ENCODE measurements at regions not wholly inside any gene's neighbourhood (a gene's known extent, or its start where the extent isn't known, plus 50 kb on each side); places are given as distances from the start of the nearest gene placed in this dataset.

- DNase-seq: no peak
Measured at GRCh38 chr9:85249313-85249621, 492.5 kb downstream of the AGTPBP1 start.

GRCh38 chr9:85248514-85249312, 493.0 kb downstream of the AGTPBP1 start:
- DNase-seq: peak; percentile 77

DNA sequence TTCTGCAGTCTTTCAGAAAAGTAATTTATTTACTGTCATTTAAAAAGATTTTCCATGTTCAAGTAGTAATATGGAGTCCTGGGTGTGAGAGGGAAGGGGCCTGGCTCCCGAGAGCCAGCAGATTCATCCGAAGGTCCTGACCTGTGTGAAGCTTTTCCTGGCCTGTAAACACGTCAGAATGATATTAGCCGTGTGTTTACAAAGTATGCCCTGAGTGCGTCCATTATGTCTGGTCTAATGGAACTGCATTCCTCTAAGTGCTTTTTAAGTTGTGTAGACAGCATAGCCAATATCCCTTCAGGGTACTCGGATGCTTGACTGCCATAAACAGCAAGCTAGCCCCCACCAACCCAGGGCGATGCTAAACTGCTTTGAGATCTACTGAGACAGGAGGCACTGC, 495.2 kb downstream of the AGTPBP1 start:
- DNase-seq: no peak

DNA sequence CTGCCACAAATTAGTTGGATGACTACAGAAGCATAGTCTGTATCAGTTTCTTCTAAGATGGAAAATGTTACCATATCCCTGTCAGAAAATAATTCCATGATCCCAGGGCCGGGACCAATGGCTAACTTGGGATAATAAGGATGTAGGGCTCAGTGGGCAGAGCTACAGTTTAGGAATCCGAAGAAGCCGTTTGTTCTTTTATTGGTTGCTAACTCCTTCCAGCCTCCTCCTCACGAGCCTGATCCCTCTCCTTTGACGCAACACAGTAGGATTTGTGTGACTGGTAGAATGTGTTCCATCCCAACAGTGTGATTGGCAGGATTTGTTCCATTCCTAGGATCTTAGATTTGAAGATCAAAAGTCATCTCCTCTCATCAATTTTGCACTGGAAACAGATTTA, 496.9 kb downstream of the AGTPBP1 start:
- no peak for DNase-seq

DNA sequence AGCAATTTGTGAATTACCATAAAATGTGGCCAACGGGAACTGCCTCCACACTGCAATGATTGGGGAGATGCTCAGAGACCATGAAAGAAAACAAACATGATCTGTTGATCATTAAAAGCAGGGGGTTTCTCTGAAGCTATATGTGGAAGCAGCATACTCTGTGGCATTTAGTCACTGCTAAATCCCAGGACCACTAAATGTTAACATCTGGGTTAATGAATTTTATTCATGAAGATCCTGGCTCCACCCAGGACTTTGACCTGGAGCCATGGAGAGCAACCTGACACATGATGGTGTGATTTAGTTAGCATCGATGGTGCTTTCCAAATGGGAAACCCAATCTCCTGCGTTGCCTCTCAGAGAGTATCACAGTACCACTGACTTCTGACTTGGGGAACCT, 497.8 kb downstream of the AGTPBP1 start:
- DNase-seq: no peak

DNA sequence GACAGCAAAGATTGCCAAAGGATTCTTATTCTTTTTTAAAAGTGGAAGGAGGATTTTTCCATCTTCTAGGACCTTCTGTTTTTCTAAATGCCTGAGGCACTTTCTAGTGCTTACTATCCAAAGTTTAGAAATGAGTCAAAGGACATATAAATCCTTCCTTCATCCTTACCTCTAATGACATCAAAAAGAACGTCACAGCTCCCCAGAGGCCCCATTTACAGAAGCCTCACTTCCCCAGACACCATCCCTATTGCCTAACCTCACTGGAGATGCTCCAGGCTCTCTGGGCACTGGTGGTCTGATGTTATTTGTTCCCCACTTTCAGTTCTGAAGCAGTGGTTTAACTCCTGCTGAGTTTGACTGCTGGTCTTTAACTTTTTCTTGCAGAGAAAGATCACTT, 504.3 kb downstream of the AGTPBP1 start:
- peak; percentile 35 for DNase-seq

DNA sequence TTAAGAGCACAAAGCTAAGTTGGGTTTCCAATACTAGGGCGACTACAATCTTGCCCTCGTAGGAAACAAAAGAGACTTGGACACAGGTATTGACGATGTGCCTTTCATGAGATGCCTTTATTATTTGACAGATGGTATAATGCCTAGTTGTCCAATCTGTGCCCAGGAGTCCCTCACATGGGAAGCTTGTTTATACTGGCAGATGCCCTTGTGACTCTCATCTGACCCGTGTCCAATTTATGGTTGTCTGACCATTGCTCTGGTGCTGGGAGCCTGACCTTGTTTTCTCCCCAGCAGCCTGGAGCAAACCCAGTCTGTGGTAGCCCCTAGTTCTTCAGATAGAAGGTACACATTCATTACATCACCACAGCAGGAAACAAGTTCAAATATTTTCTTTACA, 511.7 kb downstream of the AGTPBP1 start:
- no peak for DNase-seq

GRCh38 chr9:85228111-85228855, 513.5 kb downstream of the AGTPBP1 start:
- peak; percentile 10 for DNase-seq

DNA sequence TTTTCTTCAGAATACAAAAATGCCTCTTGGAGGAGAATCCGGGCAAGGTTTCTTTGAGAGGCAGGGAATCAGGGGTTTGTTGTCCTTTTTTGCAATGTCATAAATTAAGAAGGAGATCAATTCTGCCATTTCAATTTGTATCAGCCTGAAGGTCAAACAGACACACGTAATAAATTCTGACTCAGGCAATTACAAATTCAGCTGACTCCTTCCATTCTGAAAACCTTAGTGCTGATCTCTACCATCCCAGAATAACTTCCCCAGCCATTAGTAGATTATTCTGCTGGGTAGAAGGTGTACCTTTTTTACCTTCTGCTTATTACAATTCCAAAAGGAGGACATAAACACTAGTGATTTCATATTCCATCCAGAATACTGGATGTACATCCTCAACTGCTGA, 516.6 kb downstream of the AGTPBP1 start:
- no peak for DNase-seq

GRCh38 chr9:85224729-85225128, 517.0 kb downstream of the AGTPBP1 start:
- peak; percentile 90 for DNase-seq

DNA sequence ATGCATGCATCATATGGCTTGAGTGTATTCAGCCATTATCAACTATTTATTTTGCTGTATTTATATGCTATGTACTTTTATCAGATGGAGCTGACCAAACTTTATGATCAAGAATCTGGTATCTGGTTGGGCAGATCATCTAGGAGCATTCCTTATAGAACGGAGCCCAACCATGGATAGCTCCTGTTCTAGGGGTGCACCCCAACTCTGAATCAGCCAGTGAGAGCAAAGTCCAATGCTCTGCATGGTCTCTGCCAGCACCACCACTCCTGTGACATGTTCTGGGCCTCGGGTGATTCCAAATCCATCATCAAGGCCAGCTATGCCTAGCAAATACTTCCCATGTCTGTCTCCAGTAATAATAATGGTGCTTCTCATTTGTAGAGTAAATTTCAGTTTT, 517.5 kb downstream of the AGTPBP1 start:
- DNase-seq: peak; percentile 60

DNA sequence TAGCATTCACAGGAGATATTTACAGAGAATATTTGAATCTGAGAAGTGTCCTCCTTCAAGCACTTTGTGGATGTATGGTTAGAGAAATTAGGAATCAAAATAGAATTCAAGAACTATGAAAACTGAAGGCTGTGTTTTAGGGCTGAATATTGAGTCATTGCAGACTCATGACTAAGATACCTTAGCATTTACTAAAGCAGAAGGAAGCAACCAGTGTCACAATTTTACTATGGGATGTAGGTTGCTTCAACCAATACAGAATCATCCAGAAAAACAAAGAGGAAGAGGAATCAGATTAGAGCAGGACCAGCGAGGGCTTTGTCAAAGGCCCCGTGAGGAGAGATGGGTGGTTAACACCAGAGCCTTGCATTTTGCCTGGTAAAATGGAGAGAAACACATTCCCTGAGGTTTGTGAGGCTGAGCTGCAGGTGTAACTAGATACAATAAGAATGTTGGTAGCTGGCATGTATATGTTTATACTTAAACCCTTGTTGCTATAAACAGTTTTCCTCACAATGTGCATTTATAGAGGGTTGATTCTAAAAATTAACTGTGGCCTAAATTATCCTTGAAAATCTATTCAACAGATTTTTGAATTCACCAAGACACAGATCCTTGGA, 518.1 kb downstream of the AGTPBP1 start:
- peak; percentile 57 for DNase-seq

DNA sequence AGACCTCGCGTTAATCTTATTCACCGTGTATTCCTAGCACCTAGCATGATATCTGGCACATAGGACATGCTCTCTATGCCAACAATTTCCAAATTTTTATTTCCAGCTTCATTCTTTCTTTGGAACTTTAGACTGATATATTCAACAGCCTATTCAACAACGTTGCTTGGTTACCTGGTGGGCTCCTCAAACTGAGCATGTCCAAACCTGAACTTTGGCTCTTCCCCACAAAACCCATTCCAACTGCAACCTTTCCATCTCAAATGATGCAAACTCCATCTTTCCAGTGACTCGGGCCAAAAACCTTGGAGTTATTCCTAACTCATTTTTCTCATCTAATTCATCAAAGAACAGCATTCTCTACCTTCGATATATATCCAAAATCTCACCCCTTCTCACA, 525.2 kb downstream of the AGTPBP1 start:
- DNase-seq: no peak

DNA sequence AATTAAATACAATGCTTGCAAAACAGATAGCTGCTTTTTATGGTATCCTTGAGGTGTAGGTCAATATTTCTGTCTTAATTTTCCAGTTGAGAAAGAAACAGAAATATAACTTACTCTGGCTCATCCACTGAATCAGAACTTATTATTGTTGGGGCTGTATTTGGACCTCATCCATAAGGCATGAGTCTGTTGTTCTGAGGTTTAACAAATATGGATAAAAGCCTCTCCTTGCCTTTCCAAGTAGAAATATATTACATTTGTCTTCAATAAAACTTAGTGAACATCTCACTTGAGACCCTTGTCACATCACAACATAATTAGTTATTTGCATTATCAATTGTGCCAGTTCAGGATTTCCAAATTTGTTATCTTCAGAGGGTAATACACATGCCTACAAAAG, 525.8 kb downstream of the AGTPBP1 start:
- DNase-seq: peak; percentile 49

DNA sequence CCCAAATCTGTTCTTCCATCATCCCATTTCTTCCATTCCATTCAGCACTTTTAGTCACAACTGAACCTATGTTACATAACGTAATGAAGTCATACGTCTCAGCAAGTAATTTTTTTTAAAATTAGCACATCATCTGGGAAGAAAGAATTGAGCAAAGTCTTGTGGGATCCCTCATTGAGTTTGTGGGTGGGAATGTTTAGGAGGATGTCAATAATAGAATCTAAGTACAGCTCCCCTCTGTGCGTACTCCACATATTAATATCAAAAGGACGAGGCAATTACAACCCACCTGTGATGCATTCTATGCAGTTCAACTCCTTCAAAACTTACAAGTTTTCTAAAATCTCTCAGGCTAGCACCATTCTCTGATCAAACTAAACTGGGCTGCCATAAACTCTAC, 526.3 kb downstream of the AGTPBP1 start:
- no peak for DNase-seq

GRCh38 chr9:85213650-85214607, 527.8 kb downstream of the AGTPBP1 start:
- no peak for DNase-seq

GRCh38 chr9:85212887-85213286, 528.9 kb downstream of the AGTPBP1 start:
- peak; percentile 94 for DNase-seq

DNA sequence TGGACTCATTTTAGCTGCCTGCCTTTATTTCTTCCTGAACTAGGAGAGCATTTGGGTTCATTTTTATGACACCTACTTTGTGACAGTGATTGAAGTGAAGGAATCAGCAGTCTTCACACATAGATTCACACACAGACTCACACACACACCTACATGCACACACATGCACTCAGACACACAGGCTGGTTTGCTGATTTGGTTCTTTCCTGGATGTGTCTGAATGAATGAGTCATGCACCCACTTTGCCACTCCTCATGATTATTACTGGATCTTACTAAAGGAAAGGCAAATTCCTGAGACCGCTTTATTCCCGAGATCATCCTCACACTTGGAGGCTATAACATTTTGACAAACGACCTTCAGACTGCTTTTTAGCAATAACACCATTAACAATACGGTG, 529.5 kb downstream of the AGTPBP1 start:
- peak; percentile 80 for DNase-seq

GRCh38 chr9:85208666-85209065, 533.1 kb downstream of the AGTPBP1 start:
- DNase-seq: no peak

DNA sequence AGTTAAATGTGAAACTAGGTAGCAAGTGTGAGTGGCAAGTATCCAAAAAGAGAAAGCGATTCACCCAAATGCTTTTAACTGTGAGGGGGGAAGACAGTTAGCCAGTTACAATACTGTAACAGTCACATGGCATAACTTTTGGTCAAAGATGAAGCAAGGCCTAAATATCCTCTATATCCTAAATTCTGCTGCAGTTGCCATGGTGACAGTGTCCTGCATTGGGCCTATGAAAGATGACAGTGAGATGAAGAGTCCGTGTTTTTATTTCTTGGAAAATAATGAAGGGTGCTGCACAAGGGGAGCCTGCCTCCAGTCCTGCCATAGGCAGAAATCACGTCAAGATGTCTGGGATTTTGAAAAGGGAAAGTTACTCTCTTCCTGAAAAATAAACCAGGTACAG, 534.6 kb downstream of the NTRK2 start:
- no peak for DNase-seq

- no peak for DNase-seq
Measured at GRCh38 chr9:85202596-85202995, 533.1 kb downstream of the NTRK2 start.

- peak; percentile 72 for DNase-seq
Measured at GRCh38 chr9:85200726-85201404, 531.3 kb downstream of the NTRK2 start.
